OCI-LY3 (cell line): ENCODE measurements at regions not wholly inside any gene's neighbourhood (a gene's known extent, or its start where the extent isn't known, plus 50 kb on each side); places are given as distances from the start of the nearest gene placed in this dataset.

Experiments
- CTCF ChIP-seq: fragments of 200-600, 300-600 bp; sonication (generic); IDR thresholded peaks from 2 replicates; pipeline ENCODE4 v1.5.1; 2014; ENCODE audit warnings: antibody characterized with exemption, low read length, low read depth
- EZH2phosphoT487 ChIP-seq: fragments of 200-600 bp; shearing (Covaris generic); IDR thresholded peaks from 2 replicates; pipeline ENCODE4 v1.6.1; 2018; ENCODE audit warnings: antibody characterized with exemption, mixed run types, low read depth

GRCh38 chr21:18771845-18772380 is 368.3 kb upstream of the TMPRSS15 start:
- TF ChIP-seq CTCF = no peak
- no peak for TF ChIP-seq EZH2phosphoT487
